Right lobe of liver (tissue), 6 donors: ENCODE measurements at regions not wholly inside any gene's neighbourhood (a gene's known extent, or its start where the extent isn't known, plus 50 kb on each side); places are given as distances from the start of the nearest gene placed in this dataset.
A peak's percentile ranks its signal among the peaks of the same experiment; 100 is the strongest.

Source experiments
- ATAC-seq, 4 donors: fragments of 200-7000 bp; cut with Tn5 transposase; one replicate each; pipeline ENCODE4 v1.9.1; 2020; ENCODE audit warnings: mild to moderate bottlenecking in 4 of 4, moderate library complexity in 4 of 4
- DNase-seq, 3 donors: peaks; one replicate each; pipeline ENCODE4 v3.0.0-alpha.2; 2020
- H3K27ac ChIP-seq, 3 donors: fragments of 200-600 bp; one replicate each; pipeline ENCODE4 v1.8.0; 2022
- H3K27me3 ChIP-seq, 2 donors: fragments of 200-600 bp; one replicate each; pipeline ENCODE4 v1.8.0; 2022
- H3K36me3 ChIP-seq, 4 donors: fragments of 200-600 bp; sonication (generic) in 1 of 4; one replicate each; pipeline versions ENCODE4 v1.5.1 to v1.8.0; 2017 to 2022; ENCODE audit warnings: control low read depth in 1 of 4
- H3K4me1 ChIP-seq, 4 donors: fragments of 200-600 bp; sonication (generic) in 1 of 4; one replicate each; pipeline versions ENCODE4 v1.5.1 to v1.8.0; 2017 to 2022; ENCODE audit warnings: control low read depth in 1 of 4
- H3K4me3 ChIP-seq, 3 donors: fragments of 200-600 bp; one replicate each; pipeline ENCODE4 v1.8.0; 2022
- H3K9me3 ChIP-seq, 4 donors: fragments of 200-600 bp; sonication (generic) in 1 of 4; one replicate each; pipeline versions ENCODE4 v1.5.1 to v1.8.0; 2017 to 2022; ENCODE audit warnings: control low read depth in 1 of 4
- POLR2A ChIP-seq: fragments of 450-650 bp; IDR thresholded peaks from one replicate; pipeline ENCODE4 v1.6.1; 2017; ENCODE audit warnings: antibody characterized with exemption, mild to moderate bottlenecking
- WGBS: methylation state at CpG from one replicate; pipeline ENCODE4 v1.1.6; 2018; ENCODE audit warnings: low coverage, low lambda C conversion rate; ENCODE audit not compliant: insufficient coverage; ENCODE audit errors: missing lambda C conversion rate; 5-methylcytosine and 5-hydroxymethylcytosine counted together
- intact Hi-C, 2 donors: fragments of 100-400 bp; cut with DNase I; formaldehyde crosslinking; loops; one replicate each; pipeline versions ENCODE4 v1.11.2 to v1.14.1; 2022
- TF ChIP-seq, protein P1 (sequence below), 4 donors: fragments of 200-600 bp in 3 of 4; fragments of 450-650 bp in 1 of 4; IDR thresholded peaks; one replicate each; pipeline versions ENCODE4 v1.5.1 to v1.8.0; 2016 to 2022; ENCODE audit warnings: antibody characterized with exemption in 4 of 4, mild to moderate bottlenecking in 2 of 4
- donor health status: DM: no; HTN: yes; CAD: no.
- donor health status: DM: no; HTN: no; CAD: no.
- donor health status: DM: no; HTN: no; CAD: no.
- donor health status: DM: no; HTN: yes; CAD: no.
- donor health status: DM: no; HTN: yes; CAD: no.

DNA sequence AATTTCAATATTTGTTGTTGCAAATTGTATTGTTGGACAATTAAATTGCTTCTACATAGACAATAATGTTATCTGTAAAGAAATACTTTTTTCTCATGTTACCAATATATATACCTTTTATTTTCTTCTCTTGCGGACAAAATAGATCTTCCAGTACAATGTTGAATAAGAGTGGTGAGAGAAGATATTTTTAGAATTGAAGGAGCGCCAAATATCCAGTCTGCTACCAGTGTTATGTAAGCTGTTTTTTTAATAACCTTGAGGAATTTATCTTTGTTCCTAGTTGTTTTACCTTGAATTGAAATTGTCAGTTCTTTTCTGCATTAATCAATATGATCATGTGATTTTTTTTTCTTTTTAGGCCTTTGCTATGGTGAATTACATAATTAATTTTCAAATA lies 1702.5 kb upstream of the RAG2 start:
- Histone ChIP-seq H3K9me3 (no peaks in the 10 kb centered on the region), H3K27ac (no peak overlapping the region), H3K27me3 (no peaks in the 10 kb centered on the region), H3K36me3 (no peaks in the 10 kb centered on the region), H3K4me3 (no peak overlapping the region), H3K4me1 (no peaks in the 10 kb centered on the region)
- no peak for TF ChIP-seq POLR2A
- TF ChIP-seq, protein P1, sequence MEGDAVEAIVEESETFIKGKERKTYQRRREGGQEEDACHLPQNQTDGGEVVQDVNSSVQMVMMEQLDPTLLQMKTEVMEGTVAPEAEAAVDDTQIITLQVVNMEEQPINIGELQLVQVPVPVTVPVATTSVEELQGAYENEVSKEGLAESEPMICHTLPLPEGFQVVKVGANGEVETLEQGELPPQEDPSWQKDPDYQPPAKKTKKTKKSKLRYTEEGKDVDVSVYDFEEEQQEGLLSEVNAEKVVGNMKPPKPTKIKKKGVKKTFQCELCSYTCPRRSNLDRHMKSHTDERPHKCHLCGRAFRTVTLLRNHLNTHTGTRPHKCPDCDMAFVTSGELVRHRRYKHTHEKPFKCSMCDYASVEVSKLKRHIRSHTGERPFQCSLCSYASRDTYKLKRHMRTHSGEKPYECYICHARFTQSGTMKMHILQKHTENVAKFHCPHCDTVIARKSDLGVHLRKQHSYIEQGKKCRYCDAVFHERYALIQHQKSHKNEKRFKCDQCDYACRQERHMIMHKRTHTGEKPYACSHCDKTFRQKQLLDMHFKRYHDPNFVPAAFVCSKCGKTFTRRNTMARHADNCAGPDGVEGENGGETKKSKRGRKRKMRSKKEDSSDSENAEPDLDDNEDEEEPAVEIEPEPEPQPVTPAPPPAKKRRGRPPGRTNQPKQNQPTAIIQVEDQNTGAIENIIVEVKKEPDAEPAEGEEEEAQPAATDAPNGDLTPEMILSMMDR (IDR thresholded peaks at IDR 0.05) = no peak
- WGBS = 72% methylated on average over 2 of the region's 2 CpGs
- ATAC-seq (no peak), DNase-seq (no peak)
- intact Hi-C loops = no loop called here

- Histone ChIP-seq H3K36me3 (no peaks in the 10 kb centered on the region), H3K4me3 (no peak overlapping the region), H3K27me3 (no peaks in the 10 kb centered on the region), H3K4me1 (no peaks in the 10 kb centered on the region), H3K9me3 (no peaks in the 10 kb centered on the region), H3K27ac (no peak overlapping the region)
- TF ChIP-seq, protein P1 (IDR thresholded peaks at IDR 0.05) = no peak
- TF ChIP-seq POLR2A = no peak
- ATAC-seq (no peak), DNase-seq (no peak)
- intact Hi-C loops = no loop called here
- 71% methylated on average over 7 of the region's 33 CpGs for WGBS
Measured at GRCh38 chr11:38296211-38296776, 1698.3 kb upstream of the RAG2 start.

GRCh38 chr11:38282718-38283117 lies 1684.7 kb upstream of the RAG2 start:
- DNase-seq (no peak), ATAC-seq (no peak)
- Histone ChIP-seq H3K4me1 (no peaks in the 10 kb centered on the region), H3K36me3 (no peaks in the 10 kb centered on the region), H3K27ac (no peak overlapping the region), H3K4me3 (no peak overlapping the region), H3K27me3 (no peaks in the 10 kb centered on the region), H3K9me3 (no peaks in the 10 kb centered on the region)
- TF ChIP-seq, protein P1 (IDR thresholded peaks at IDR 0.05) = no peak
- TF ChIP-seq POLR2A = no peak
- intact Hi-C loops = no loop called here
- 51% methylated on average over 4 of the region's 4 CpGs for WGBS

DNA sequence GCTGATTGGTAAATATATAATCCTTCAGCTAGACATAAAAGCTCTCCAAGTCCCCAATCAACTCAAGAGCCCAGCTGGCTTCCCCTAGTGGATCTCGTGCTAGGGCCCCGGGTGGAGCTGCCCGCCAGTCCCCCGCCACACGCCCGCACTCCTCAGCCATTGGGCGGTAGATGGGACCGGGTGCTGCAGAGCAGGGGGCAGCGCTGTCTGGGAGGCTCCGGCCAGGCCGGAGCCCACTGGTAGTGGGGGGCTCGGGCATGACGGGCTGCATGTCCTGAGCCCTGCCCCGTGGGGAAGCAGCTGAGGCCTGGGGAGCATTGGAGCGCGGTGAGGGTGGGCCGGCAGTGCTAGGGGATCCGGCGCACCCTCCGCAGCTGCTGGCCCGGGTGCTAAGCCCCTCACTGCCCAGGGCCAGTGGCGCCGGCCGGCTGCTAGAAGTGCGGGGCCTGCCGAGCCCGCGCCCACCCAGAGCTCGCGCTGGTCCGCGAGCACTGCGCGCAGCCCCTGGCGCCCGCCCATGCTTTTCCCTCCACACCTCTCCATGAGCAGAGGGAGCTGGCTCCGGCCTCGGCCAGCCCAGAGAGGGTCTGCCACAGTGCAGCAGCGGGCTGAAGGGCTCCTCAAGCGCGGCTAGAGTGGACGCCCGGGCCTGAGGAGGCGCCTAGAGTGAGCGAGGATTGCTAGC lies 1680.6 kb upstream of the RAG2 start:
- WGBS = 84% methylated on average over 12 of the region's 45 CpGs
- ATAC-seq = peak in 1 of 4 donors; percentile 28
- Histone ChIP-seq H3K4me3 (no peak overlapping the region), H3K27ac (no peak overlapping the region), H3K36me3 (no peaks in the 10 kb centered on the region), H3K4me1 (no peaks in the 10 kb centered on the region), H3K27me3 (no peaks in the 10 kb centered on the region), H3K9me3 (no peaks in the 10 kb centered on the region)
- TF ChIP-seq, protein P1 (IDR thresholded peaks at IDR 0.05) = no peak
- TF ChIP-seq POLR2A = no peak
- intact Hi-C loops = no loop called here
- no peak for DNase-seq
